ENCODE measurements at regions not wholly inside any gene's neighbourhood (a gene's known extent, or its start where the extent isn't known, plus 50 kb on each side); places are given as distances from the start of the nearest gene placed in this dataset.

DNA sequence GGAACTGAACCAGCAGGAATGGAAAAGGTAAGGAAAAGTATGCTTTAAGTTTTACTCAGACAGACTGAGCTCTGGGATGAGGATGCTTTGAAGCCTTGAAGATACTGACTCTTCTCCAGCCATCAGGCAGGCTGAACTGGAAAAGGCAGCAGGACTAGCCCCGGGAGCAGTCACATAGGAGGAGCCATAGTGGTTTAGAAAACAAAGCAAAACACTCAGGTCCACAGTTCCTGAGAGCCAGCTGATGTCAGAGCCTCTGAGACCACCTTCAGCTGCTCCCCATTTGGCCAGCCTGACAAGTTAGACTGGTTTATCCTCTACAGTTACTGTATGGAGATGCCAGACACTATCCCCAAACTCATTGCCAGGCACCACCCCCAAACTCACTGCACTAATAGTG lies 167.9 kb upstream of the CPEB2 start:
- no peaks in the 10 kb centered on the region for H3K4me1 Mint-ChIP-seq (ENCODE audit: low read depth, unreplicated experiment)
- no peaks in the 10 kb centered on the region for H3K9me3 Mint-ChIP-seq (ENCODE audit: unreplicated experiment)
- H3K4me3 Mint-ChIP-seq (ENCODE audit: unreplicated experiment), result no peak overlapping the region
- TF ChIP-seq, protein P1, sequence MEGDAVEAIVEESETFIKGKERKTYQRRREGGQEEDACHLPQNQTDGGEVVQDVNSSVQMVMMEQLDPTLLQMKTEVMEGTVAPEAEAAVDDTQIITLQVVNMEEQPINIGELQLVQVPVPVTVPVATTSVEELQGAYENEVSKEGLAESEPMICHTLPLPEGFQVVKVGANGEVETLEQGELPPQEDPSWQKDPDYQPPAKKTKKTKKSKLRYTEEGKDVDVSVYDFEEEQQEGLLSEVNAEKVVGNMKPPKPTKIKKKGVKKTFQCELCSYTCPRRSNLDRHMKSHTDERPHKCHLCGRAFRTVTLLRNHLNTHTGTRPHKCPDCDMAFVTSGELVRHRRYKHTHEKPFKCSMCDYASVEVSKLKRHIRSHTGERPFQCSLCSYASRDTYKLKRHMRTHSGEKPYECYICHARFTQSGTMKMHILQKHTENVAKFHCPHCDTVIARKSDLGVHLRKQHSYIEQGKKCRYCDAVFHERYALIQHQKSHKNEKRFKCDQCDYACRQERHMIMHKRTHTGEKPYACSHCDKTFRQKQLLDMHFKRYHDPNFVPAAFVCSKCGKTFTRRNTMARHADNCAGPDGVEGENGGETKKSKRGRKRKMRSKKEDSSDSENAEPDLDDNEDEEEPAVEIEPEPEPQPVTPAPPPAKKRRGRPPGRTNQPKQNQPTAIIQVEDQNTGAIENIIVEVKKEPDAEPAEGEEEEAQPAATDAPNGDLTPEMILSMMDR (IDR thresholded peaks at IDR 0.05; ENCODE audit: partially characterized antibody, unreplicated experiment), result no peak
- no peaks in the 10 kb centered on the region for H3K36me3 Mint-ChIP-seq (ENCODE audit: unreplicated experiment)
- no peak for DNase-seq
- H3K27ac Mint-ChIP-seq (ENCODE audit: unreplicated experiment), result no peak overlapping the region
- peaks cover 2% of the 10 kb centered on the region for H3K27me3 Mint-ChIP-seq (ENCODE audit: unreplicated experiment)

DNA sequence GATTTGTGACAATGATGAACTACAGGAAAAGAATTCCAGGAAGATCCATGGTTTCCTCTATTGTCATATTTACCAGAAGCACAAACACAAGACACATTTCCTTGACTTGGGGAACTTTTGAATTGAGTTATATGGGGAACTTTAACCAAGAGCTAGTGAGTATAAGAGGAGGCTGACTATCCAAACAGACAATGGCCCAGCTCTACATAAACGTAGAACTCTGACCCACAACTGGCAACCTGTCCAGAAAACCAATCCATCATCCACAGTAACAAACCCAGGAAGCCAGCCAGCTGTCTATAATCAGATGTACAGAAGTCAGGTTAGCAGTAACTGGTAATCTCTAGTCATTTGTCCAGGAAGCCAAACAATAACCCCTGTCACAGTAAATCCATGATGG lies 167.0 kb upstream of the CPEB2 start:
- H3K36me3 Mint-ChIP-seq (ENCODE audit: unreplicated experiment), result no peaks in the 10 kb centered on the region
- no peak for DNase-seq
- no peak overlapping the region for H3K27ac Mint-ChIP-seq (ENCODE audit: unreplicated experiment)
- no peaks in the 10 kb centered on the region for H3K4me1 Mint-ChIP-seq (ENCODE audit: low read depth, unreplicated experiment)
- H3K4me3 Mint-ChIP-seq (ENCODE audit: unreplicated experiment), result no peak overlapping the region
- TF ChIP-seq, protein P1 (IDR thresholded peaks at IDR 0.05; ENCODE audit: partially characterized antibody, unreplicated experiment), result no peak
- H3K27me3 Mint-ChIP-seq (ENCODE audit: unreplicated experiment), result no peaks in the 10 kb centered on the region
- no peaks in the 10 kb centered on the region for H3K9me3 Mint-ChIP-seq (ENCODE audit: unreplicated experiment)

DNA sequence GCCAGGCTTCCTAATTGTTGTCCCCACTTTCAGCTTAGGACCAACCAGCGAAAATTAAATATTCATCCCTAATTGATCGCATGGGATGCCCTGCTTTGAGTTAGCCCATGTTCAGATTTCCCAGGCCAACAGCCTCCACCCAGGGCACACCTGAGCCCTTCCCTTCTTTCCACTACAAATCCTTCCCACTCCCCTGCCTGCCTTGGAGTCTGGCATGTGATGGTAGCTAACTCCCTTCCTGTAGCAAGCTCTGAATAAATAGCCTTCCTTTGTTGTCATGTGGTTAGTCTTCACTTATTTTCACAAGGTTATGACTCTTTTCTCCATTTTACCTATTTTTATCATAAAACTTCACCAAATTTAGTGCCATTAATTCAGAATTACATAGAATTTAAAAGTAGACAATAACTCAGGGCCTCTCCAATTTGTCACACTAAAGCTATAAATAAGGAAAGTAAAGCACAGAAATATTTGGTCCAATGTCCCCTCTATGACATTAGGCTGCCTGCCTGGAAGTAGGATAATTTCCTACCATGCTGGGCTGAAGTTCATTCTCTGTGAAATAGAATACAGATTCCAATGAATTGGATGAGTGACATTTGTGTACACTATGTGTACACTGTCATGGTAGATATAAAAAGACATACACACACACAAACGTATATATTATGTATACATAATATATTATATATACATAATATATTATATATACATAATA lies 166.4 kb upstream of the CPEB2 start:
- H3K27ac Mint-ChIP-seq (ENCODE audit: unreplicated experiment), result no peak overlapping the region
- no peaks in the 10 kb centered on the region for H3K27me3 Mint-ChIP-seq (ENCODE audit: unreplicated experiment)
- no peaks in the 10 kb centered on the region for H3K4me1 Mint-ChIP-seq (ENCODE audit: low read depth, unreplicated experiment)
- no peaks in the 10 kb centered on the region for H3K36me3 Mint-ChIP-seq (ENCODE audit: unreplicated experiment)
- no peak for DNase-seq
- TF ChIP-seq, protein P1 (IDR thresholded peaks at IDR 0.05; ENCODE audit: partially characterized antibody, unreplicated experiment), result no peak
- no peak overlapping the region for H3K4me3 Mint-ChIP-seq (ENCODE audit: unreplicated experiment)
- H3K9me3 Mint-ChIP-seq (ENCODE audit: unreplicated experiment), result no peaks in the 10 kb centered on the region

DNA sequence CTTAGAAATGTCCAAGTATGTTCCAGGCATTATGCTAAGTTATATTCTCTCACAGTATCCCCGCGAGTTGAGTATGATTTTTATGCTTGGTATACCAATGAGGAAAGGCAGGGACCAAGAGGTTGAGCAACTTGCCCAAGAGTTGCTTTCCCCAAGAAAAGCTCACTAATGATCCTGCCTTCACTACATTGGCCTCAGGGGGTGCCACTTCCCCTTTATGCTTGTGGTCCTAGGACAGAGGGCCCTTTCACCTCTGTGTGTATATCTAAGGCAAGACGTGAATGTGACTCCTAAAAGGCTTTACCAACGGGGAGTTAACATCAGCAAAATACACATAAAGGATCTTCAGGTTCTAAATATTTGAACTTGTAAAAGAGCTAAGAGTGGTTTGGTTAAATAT lies 164.4 kb upstream of the CPEB2 start:
- DNase-seq, result no peak
- Mint-ChIP-seq H3K9me3 (ENCODE audit: unreplicated experiment) (no peaks in the 10 kb centered on the region), H3K27ac (ENCODE audit: unreplicated experiment) (no peak overlapping the region)

More for the DNA sequence above, 164.4 kb upstream of the CPEB2 start:
- no peaks in the 10 kb centered on the region for H3K27me3 Mint-ChIP-seq (ENCODE audit: unreplicated experiment)
- no peaks in the 10 kb centered on the region for H3K4me1 Mint-ChIP-seq (ENCODE audit: low read depth, unreplicated experiment)
- no peak overlapping the region for H3K4me3 Mint-ChIP-seq (ENCODE audit: unreplicated experiment)
- H3K36me3 Mint-ChIP-seq (ENCODE audit: unreplicated experiment), result no peaks in the 10 kb centered on the region
- TF ChIP-seq, protein P1 (IDR thresholded peaks at IDR 0.05; ENCODE audit: partially characterized antibody, unreplicated experiment), result no peak

Data from glutamatergic neuron (in vitro differentiated cells).